Neural progenitor cell (in vitro differentiated cells): ENCODE measurements at regions not wholly inside any gene's neighbourhood (a gene's known extent, or its start where the extent isn't known, plus 50 kb on each side); places are given as distances from the start of the nearest gene placed in this dataset.

Experiments used
- DNase-seq: peaks from one replicate; pipeline ENCODE4 v3.0.0-alpha.2; 2016; ENCODE audit warnings: low spot score
- H2AFZ ChIP-seq: fragments of 200-600 bp; sonication (generic); replicated peaks from 2 replicates; pipeline ENCODE4 v1.6.1; 2016; ENCODE audit warnings: antibody characterized with exemption
- H3F3A ChIP-seq: fragments of 200-600 bp; sonication (generic); 2 replicates; pipeline ENCODE4 v1.6.1; 2016; ENCODE audit warnings: antibody characterized with exemption, low read depth
- H3K27ac ChIP-seq: fragments of 200-600 bp; sonication (generic); 2 replicates; pipeline ENCODE4 v1.5.1; 2016; ENCODE audit warnings: mild to moderate bottlenecking
- H3K27me3 ChIP-seq: fragments of 200-600 bp; sonication (generic); 2 replicates; pipeline ENCODE4 v1.6.1; 2016; ENCODE audit warnings: mild to moderate bottlenecking, moderate library complexity
- H3K36me3 ChIP-seq: fragments of 200-600 bp; sonication (generic); 2 replicates; pipeline ENCODE4 v1.5.1; 2016
- H3K4me1 ChIP-seq: fragments of 200-600 bp; sonication (generic); 2 replicates; pipeline ENCODE4 v1.6.1; 2016; ENCODE audit warnings: mixed run types
- H3K4me2 ChIP-seq: fragments of 200-600 bp; sonication (generic); 2 replicates; pipeline ENCODE4 v1.6.1; 2016
- H3K4me3 ChIP-seq: fragments of 200-600 bp; sonication (generic); 2 replicates; pipeline ENCODE4 v1.5.1; 2016
- H3K79me2 ChIP-seq: fragments of 200-600 bp; sonication (generic); 2 replicates; pipeline ENCODE4 v1.6.1; 2016; ENCODE audit warnings: low read depth
- H3K9ac ChIP-seq: fragments of 200-600 bp; sonication (generic); 2 replicates; pipeline ENCODE4 v1.6.1; 2016
- H3K9me3 ChIP-seq: fragments of 200-600 bp; sonication (generic); 2 replicates; pipeline ENCODE4 v1.5.1; 2016; ENCODE audit warnings: low read depth
- H4K20me1 ChIP-seq: fragments of 200-600 bp; sonication (generic); 2 replicates; pipeline ENCODE4 v1.6.1; 2016; ENCODE audit warnings: low read depth
- H3K27ac Mint-ChIP-seq: 3 replicates; pipeline ENCODE4 v1.8.0; 2021; ENCODE audit warnings: mixed read lengths
- H3K27me3 Mint-ChIP-seq: 2 replicates; pipeline ENCODE4 v1.8.0; 2022; ENCODE audit warnings: low read depth, mild to moderate bottlenecking, inconsistent platforms, moderate library complexity, mixed read lengths; ENCODE audit not compliant: insufficient read depth
- H3K36me3 Mint-ChIP-seq: 3 replicates; pipeline ENCODE4 v1.8.0; 2021; ENCODE audit warnings: mixed read lengths
- H3K4me1 Mint-ChIP-seq: 3 replicates; pipeline ENCODE4 v1.8.0; 2021; ENCODE audit warnings: mixed read lengths
- H3K4me3 Mint-ChIP-seq: 3 replicates; pipeline ENCODE4 v1.8.0; 2021; ENCODE audit warnings: mild to moderate bottlenecking, moderate library complexity, mixed read lengths
- H3K9me3 Mint-ChIP-seq: 3 replicates; pipeline ENCODE4 v1.8.0; 2020; ENCODE audit warnings: mixed read lengths
- CTCF ChIP-seq: fragments of 200-600 bp; sonication (generic); IDR thresholded peaks from 2 replicates; pipeline ENCODE4 v1.5.1; 2017; ENCODE audit warnings: antibody characterized with exemption, mild to moderate bottlenecking
- EZH2 ChIP-seq: fragments of 200-600 bp; sonication (generic); IDR thresholded peaks from 2 replicates; pipeline ENCODE4 v1.6.1; 2017; ENCODE audit warnings: antibody characterized with exemption, mild to moderate bottlenecking, moderate library complexity
- EZH2phosphoT487 ChIP-seq: fragments of 200-600 bp; sonication (generic); IDR thresholded peaks from 2 replicates; pipeline ENCODE4 v1.6.1; 2017; ENCODE audit warnings: antibody characterized with exemption

DNA sequence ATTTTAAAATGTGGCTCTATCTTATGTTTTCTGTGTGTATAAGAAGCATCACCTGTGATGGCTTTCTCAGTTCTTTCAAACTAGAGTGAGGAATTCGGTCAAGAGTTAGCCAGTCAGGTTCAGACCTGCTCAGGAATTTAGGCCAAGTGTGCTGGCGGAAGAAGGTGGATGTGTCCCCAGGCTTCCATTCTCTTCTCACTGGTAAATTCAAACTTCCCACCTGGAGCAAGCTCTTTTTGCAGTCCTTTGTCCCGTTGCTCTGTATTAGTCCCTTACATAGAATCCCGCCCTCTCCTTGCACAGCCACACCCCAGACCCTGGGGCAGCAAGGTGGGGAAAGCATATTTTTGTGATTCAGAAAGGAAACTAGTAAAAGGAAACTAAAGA, 124.7 kb upstream of the PWP1 start:
- DNase-seq: no peak
- Mint-ChIP-seq H3K27me3 (no peaks in the 10 kb centered on the region), H3K4me1 (peaks cover 34% of the 10 kb centered on the region), H3K36me3 (no peaks in the 10 kb centered on the region), H3K4me3 (no peak overlapping the region), H3K9me3 (no peaks in the 10 kb centered on the region), H3K27ac (peak overlapping the region; percentile 23)
- Histone ChIP-seq H3K9ac (no peak overlapping the region), H3K27me3 (no peaks in the 10 kb centered on the region), H3K36me3 (no peaks in the 10 kb centered on the region), H3F3A (no peaks in the 10 kb centered on the region), H3K4me1 (peaks cover 10% of the 10 kb centered on the region), H3K4me3 (no peak overlapping the region), H3K79me2 (no peaks in the 10 kb centered on the region), H4K20me1 (no peaks in the 10 kb centered on the region), H2AFZ (peak overlapping the region; percentile 85), H3K27ac (no peak overlapping the region), H3K9me3 (no peaks in the 10 kb centered on the region), H3K4me2 (no peak overlapping the region)
- no peak for TF ChIP-seq EZH2
- TF ChIP-seq CTCF: no peak
- no peak for TF ChIP-seq EZH2phosphoT487

- no peaks in the 10 kb centered on the region for H3K9me3 Mint-ChIP-seq
- H3K4me3 ChIP-seq: no peak overlapping the region
- no peak overlapping the region for H2AFZ ChIP-seq
- no peak overlapping the region for H3K4me2 ChIP-seq
- H3F3A ChIP-seq: no peaks in the 10 kb centered on the region
- no peak overlapping the region for H3K27ac Mint-ChIP-seq
- H3K27ac ChIP-seq: no peak overlapping the region
- peak; percentile 64 for DNase-seq
- no peaks in the 10 kb centered on the region for H3K9me3 ChIP-seq
- no peaks in the 10 kb centered on the region for H3K27me3 ChIP-seq
- H3K4me1 Mint-ChIP-seq: peaks cover 23% of the 10 kb centered on the region
- no peaks in the 10 kb centered on the region for H3K27me3 Mint-ChIP-seq
- no peaks in the 10 kb centered on the region for H4K20me1 ChIP-seq
- peaks cover 8% of the 10 kb centered on the region for H3K4me1 ChIP-seq
- H3K9ac ChIP-seq: no peak overlapping the region
- H3K36me3 ChIP-seq: no peaks in the 10 kb centered on the region
- no peaks in the 10 kb centered on the region for H3K36me3 Mint-ChIP-seq
- H3K79me2 ChIP-seq: no peaks in the 10 kb centered on the region
- no peak overlapping the region for H3K4me3 Mint-ChIP-seq
- TF ChIP-seq CTCF: peak; percentile 59
- no peak for TF ChIP-seq EZH2phosphoT487
- no peak for TF ChIP-seq EZH2
These were observed 120.7 kb upstream of the PWP1 start for GRCh38 chr12:107564946-107565345.

DNA sequence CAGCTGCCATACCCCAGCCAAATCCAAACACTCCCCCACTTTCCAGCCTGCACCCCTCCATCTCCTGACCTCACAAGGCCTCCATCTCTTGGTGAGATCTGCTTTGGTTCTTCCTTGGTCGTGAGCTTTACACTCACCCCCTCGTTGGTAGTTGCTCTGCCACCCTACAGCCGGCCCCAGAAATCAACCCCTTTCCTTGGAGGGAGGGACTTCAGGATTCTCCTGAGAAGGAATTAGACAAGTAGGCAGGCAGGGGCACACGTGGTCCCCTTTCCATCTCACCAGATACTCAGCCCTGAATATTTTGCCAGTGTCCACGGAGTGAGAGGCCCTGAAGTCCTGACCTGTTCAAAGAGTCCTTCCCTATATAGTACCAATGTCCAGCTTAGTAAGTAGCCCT, 120.0 kb upstream of the PWP1 start:
- no peak overlapping the region for H3K27ac Mint-ChIP-seq
- Histone ChIP-seq H3F3A (no peaks in the 10 kb centered on the region), H3K27ac (no peak overlapping the region), H2AFZ (no peak overlapping the region), H3K4me3 (no peak overlapping the region), H3K36me3 (no peaks in the 10 kb centered on the region), H3K27me3 (no peaks in the 10 kb centered on the region), H3K9ac (no peak overlapping the region), H3K9me3 (no peaks in the 10 kb centered on the region), H3K4me2 (no peak overlapping the region), H3K4me1 (peaks cover 2% of the 10 kb centered on the region), H3K79me2 (no peaks in the 10 kb centered on the region), H4K20me1 (no peaks in the 10 kb centered on the region)
- no peak for DNase-seq
- no peaks in the 10 kb centered on the region for H3K9me3 Mint-ChIP-seq
- no peak overlapping the region for H3K4me3 Mint-ChIP-seq
- H3K36me3 Mint-ChIP-seq: no peaks in the 10 kb centered on the region
- TF ChIP-seq EZH2: no peak
- H3K27me3 Mint-ChIP-seq: no peaks in the 10 kb centered on the region
- peaks cover 17% of the 10 kb centered on the region for H3K4me1 Mint-ChIP-seq

- Mint-ChIP-seq H3K27me3 (no peaks in the 10 kb centered on the region), H3K4me3 (no peak overlapping the region), H3K4me1 (peaks cover 8% of the 10 kb centered on the region), H3K36me3 (no peaks in the 10 kb centered on the region), H3K27ac (no peak overlapping the region), H3K9me3 (no peaks in the 10 kb centered on the region)
- TF ChIP-seq EZH2 (no peak), CTCF (no peak), EZH2phosphoT487 (no peak)
- H3F3A ChIP-seq: no peaks in the 10 kb centered on the region
- H3K27ac ChIP-seq: no peak overlapping the region
- H3K36me3 ChIP-seq: no peaks in the 10 kb centered on the region
- DNase-seq: no peak
- H3K79me2 ChIP-seq: no peaks in the 10 kb centered on the region
- no peak overlapping the region for H3K4me2 ChIP-seq
- no peak overlapping the region for H3K4me3 ChIP-seq
- H4K20me1 ChIP-seq: no peaks in the 10 kb centered on the region
- no peaks in the 10 kb centered on the region for H3K9me3 ChIP-seq
- H2AFZ ChIP-seq: no peak overlapping the region
- no peaks in the 10 kb centered on the region for H3K4me1 ChIP-seq
- no peak overlapping the region for H3K9ac ChIP-seq
- H3K27me3 ChIP-seq: no peaks in the 10 kb centered on the region
These were observed 117.6 kb upstream of the PWP1 start for GRCh38 chr12:107567876-107568619.
